ENCODE measurements at regions not wholly inside any gene's neighbourhood (a gene's known extent, or its start where the extent isn't known, plus 50 kb on each side); places are given as distances from the start of the nearest gene placed in this dataset.

DNA sequence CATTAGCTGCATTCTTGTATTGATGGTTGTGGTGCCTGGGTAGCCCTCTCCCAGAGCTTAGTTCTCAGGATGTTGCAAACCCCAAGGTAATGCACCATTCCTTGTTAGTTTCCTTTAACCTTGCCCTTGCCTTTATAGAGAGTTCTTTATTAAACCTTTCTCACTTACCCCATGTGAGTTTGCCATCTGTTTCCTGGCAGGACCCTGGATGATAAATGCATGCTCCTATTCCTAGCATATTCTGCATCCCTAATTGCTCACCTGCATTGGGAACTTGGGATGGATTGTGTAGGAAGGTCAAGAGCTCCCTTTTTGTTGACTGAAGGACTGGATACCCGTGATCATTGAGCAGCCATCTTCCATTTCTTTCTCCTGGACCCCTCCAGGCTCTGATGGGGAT lies 59.9 kb upstream of the AP1S2 start:
- TF ChIP-seq EZH2phosphoT487 (IDR thresholded peaks at IDR 0.05; ENCODE audit: insufficient read depth, low read depth) (no peak), EZH2 (IDR thresholded peaks at IDR 0.05; ENCODE audit: insufficient read depth, poor library complexity, severe bottlenecking) (no peak)
- no peaks in the 10 kb centered on the region for H3F3A ChIP-seq (ENCODE audit: insufficient read depth)
- H2AFZ ChIP-seq: no peak overlapping the region
- no peaks in the 10 kb centered on the region for H3K79me2 ChIP-seq (ENCODE audit: insufficient read depth)
- no peak overlapping the region for H3K9ac ChIP-seq
- no peaks in the 10 kb centered on the region for H3K4me1 ChIP-seq (ENCODE audit: insufficient read depth)
- H3K27me3 ChIP-seq (replicated peaks; ENCODE audit: insufficient read depth): no peaks in the 10 kb centered on the region
- H3K36me3 ChIP-seq (ENCODE audit: low read depth): no peaks in the 10 kb centered on the region
- no peaks in the 10 kb centered on the region for H4K20me1 ChIP-seq (ENCODE audit: insufficient read depth)
- H3K4me3 ChIP-seq: no peak overlapping the region
- in situ Hi-C loops (cut with MboI): no loop called here
- no peaks in the 10 kb centered on the region for H3K9me2 ChIP-seq (ENCODE audit: insufficient read depth)
- H3K9me3 ChIP-seq (ENCODE audit: low read depth): no peaks in the 10 kb centered on the region
- WGBS, 2 experiments (ENCODE audit: low coverage in 1 of 2, low lambda C conversion rate in 2 of 2, missing lambda C conversion rate in 2 of 2): 20 to 33% methylated on average over 1 of the region's 1 CpG
- H3K4me2 ChIP-seq (ENCODE audit: unreplicated experiment): no peak overlapping the region
- no peak overlapping the region for H3K27ac ChIP-seq
- DNase-seq: no peak

DNA sequence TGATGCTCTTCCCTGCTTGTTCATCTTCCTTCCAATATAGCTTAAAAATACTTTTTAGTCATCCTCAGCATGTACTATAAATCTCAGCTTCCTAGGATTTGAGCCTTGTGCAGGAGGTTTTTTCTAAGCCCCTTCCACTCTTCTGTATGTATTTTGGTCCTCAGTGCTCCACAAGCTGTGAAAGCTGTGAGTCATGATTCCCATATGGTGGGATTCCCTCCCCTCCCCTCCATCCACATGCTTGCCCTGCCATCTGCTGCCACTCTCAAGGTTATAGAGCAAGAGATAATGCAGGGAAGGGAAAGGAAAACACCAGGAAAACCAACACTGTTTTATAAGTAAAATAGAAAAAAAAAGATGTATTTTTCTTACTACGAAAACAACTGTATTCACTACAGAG lies 58.5 kb upstream of the AP1S2 start:
- Histone ChIP-seq H3F3A (ENCODE audit: insufficient read depth) (no peaks in the 10 kb centered on the region), H3K9me3 (ENCODE audit: low read depth) (no peaks in the 10 kb centered on the region), H3K79me2 (ENCODE audit: insufficient read depth) (no peaks in the 10 kb centered on the region), H3K27ac (no peak overlapping the region), H3K4me1 (ENCODE audit: insufficient read depth) (no peaks in the 10 kb centered on the region), H2AFZ (no peak overlapping the region), H3K36me3 (ENCODE audit: low read depth) (no peaks in the 10 kb centered on the region), H4K20me1 (ENCODE audit: insufficient read depth) (no peaks in the 10 kb centered on the region), H3K4me2 (ENCODE audit: unreplicated experiment) (no peak overlapping the region), H3K9ac (no peak overlapping the region), H3K4me3 (no peak overlapping the region), H3K9me2 (ENCODE audit: insufficient read depth) (no peaks in the 10 kb centered on the region), H3K27me3 (replicated peaks; ENCODE audit: insufficient read depth) (no peaks in the 10 kb centered on the region)
- in situ Hi-C loops (cut with MboI): no loop called here
- WGBS, 2 experiments (ENCODE audit: low coverage in 1 of 2, low lambda C conversion rate in 2 of 2, missing lambda C conversion rate in 2 of 2): 69% methylated on average over 1 of the region's 1 CpG; no CpG with 5 or more reads in 1 of the 2 experiments
- TF ChIP-seq EZH2phosphoT487 (IDR thresholded peaks at IDR 0.05; ENCODE audit: insufficient read depth, low read depth): no peak
- no peak for TF ChIP-seq EZH2 (IDR thresholded peaks at IDR 0.05; ENCODE audit: insufficient read depth, poor library complexity, severe bottlenecking)
- DNase-seq: no peak

DNA sequence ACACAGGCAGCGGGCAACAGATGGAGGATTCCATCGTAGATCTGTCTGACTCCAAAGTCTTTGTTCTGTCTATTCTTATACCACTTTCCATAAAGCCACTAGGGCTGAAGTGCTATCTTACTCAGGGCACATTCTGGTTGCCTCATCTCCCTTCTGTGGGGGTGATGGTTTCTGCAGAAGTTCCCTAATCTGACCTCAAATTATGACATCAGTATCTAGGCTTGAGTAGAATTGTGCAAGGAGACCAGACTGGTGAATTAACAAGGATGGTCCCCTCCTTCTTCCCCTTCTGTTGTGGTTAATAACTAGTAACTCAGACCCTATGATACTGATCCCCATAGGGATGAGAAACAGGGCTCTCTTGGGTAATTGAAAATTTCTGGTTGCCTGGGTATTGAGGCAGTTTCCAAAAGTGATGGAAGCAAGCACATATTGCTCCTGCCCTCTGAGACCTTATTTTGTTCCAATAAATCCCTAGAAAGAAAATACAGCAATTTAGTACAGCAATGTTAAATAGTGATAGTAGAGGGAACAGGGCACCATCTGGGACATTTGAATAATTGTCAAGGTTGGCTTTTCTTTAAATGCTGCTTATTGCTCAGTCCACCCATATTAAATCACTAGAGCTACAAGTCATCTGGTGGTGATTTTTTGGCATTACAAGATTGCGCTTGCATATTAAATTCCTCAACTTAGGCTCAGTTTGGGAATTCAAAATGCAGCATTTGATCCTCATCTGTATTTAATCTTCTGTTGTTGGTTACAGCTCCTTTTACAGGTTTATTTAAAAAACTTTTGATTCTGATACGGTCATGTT lies 57.3 kb upstream of the AP1S2 start:
- H4K20me1 ChIP-seq (ENCODE audit: insufficient read depth): no peaks in the 10 kb centered on the region
- peak; percentile 7 for DNase-seq
- TF ChIP-seq EZH2phosphoT487 (IDR thresholded peaks at IDR 0.05; ENCODE audit: insufficient read depth, low read depth) (no peak), EZH2 (IDR thresholded peaks at IDR 0.05; ENCODE audit: insufficient read depth, poor library complexity, severe bottlenecking) (no peak)
- H3K4me1 ChIP-seq (ENCODE audit: insufficient read depth): no peaks in the 10 kb centered on the region
- no peaks in the 10 kb centered on the region for H3K79me2 ChIP-seq (ENCODE audit: insufficient read depth)
- no peaks in the 10 kb centered on the region for H3K9me2 ChIP-seq (ENCODE audit: insufficient read depth)
- WGBS, 2 experiments (ENCODE audit: low coverage in 1 of 2, low lambda C conversion rate in 2 of 2, missing lambda C conversion rate in 2 of 2): 68 to 72% methylated on average over 4 of the region's 4 CpGs
- no peaks in the 10 kb centered on the region for H3K27me3 ChIP-seq (replicated peaks; ENCODE audit: insufficient read depth)
- in situ Hi-C loops (cut with MboI): no loop called here
- no peaks in the 10 kb centered on the region for H3F3A ChIP-seq (ENCODE audit: insufficient read depth)
- H3K36me3 ChIP-seq (ENCODE audit: low read depth): no peaks in the 10 kb centered on the region
- no peak overlapping the region for H2AFZ ChIP-seq
- H3K4me3 ChIP-seq: no peak overlapping the region
- H3K9me3 ChIP-seq (ENCODE audit: low read depth): no peaks in the 10 kb centered on the region
- no peak overlapping the region for H3K27ac ChIP-seq
- no peak overlapping the region for H3K9ac ChIP-seq
- H3K4me2 ChIP-seq (ENCODE audit: unreplicated experiment): no peak overlapping the region

DNA sequence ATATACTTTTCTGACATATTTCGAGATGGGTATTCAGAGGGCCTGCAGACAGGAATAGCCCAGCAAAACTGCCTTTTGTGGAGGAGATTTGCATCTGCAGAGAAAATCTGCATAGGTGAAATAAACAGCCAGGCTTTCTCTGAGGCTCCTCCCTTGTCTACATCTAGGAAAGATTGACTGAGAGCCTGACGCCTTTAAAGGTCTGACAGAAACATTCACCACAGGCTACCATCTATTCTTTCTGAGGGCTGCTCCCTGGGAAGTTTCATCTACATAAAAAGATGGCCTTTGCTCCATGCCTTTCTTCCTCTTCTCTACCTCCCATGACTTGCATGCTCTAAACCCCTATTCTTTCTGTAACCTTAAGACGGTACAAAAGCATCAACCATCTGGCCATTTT lies 55.0 kb upstream of the AP1S2 start:
- Histone ChIP-seq H3K9me2 (ENCODE audit: insufficient read depth) (no peaks in the 10 kb centered on the region), H2AFZ (no peak overlapping the region), H3K79me2 (ENCODE audit: insufficient read depth) (no peaks in the 10 kb centered on the region), H3K27me3 (replicated peaks; ENCODE audit: insufficient read depth) (no peaks in the 10 kb centered on the region), H3K9me3 (ENCODE audit: low read depth) (no peaks in the 10 kb centered on the region), H4K20me1 (ENCODE audit: insufficient read depth) (no peaks in the 10 kb centered on the region), H3K9ac (no peak overlapping the region), H3K27ac (no peak overlapping the region), H3F3A (ENCODE audit: insufficient read depth) (no peaks in the 10 kb centered on the region), H3K4me3 (no peak overlapping the region), H3K4me1 (ENCODE audit: insufficient read depth) (no peaks in the 10 kb centered on the region), H3K4me2 (ENCODE audit: unreplicated experiment) (no peak overlapping the region), H3K36me3 (ENCODE audit: low read depth) (no peaks in the 10 kb centered on the region)
- in situ Hi-C loops (cut with MboI): no loop called here
- TF ChIP-seq EZH2phosphoT487 (IDR thresholded peaks at IDR 0.05; ENCODE audit: insufficient read depth, low read depth) (no peak), EZH2 (IDR thresholded peaks at IDR 0.05; ENCODE audit: insufficient read depth, poor library complexity, severe bottlenecking) (no peak)
- WGBS, 2 experiments (ENCODE audit: low coverage in 1 of 2, low lambda C conversion rate in 2 of 2, missing lambda C conversion rate in 2 of 2): 66 to 80% methylated on average over 2 to 3 of the region's 3 CpGs
- DNase-seq: no peak

All from GM23248 (cell line).